ENCODE measurements at regions not wholly inside any gene's neighbourhood (a gene's known extent, or its start where the extent isn't known, plus 50 kb on each side); places are given as distances from the start of the nearest gene placed in this dataset.

DNA sequence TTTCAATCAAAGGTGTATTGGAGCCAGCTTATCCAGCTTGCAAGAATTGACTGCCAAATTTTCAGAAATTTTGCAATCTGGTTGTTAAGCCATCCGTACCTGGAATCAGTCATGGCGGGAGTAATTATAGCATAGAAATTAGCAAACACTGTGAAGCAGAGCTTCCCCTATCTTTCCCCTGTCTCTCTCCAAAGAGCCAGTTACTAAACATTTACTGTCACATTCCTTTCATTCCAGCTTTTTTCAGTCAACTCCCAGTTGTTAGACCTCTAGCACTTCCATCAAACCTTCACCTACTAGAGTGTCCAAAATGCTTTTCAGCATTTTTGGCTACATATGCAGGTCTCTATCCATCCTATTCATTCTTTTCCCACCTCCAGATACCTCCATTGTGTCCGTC is 137.4 kb downstream of the MC4R start:
- Histone ChIP-seq H3K4me1 (no peaks in the 10 kb centered on the region), H3K4me3 (no peak overlapping the region), H3K27ac (no peak overlapping the region), H3K9me3 (no peaks in the 10 kb centered on the region), H3K36me3 (no peaks in the 10 kb centered on the region), H3K27me3 (no peaks in the 10 kb centered on the region)
- WGBS = 64% methylated on average over 3 of the region's 3 CpGs
- DNase-seq (ENCODE audit: low spot score in 2 of 2) = no peak
- TF ChIP-seq POLR2AphosphoS5 (IDR thresholded peaks at IDR 0.05) = no peak
- no peak for TF ChIP-seq POLR2A (IDR thresholded peaks at IDR 0.05)
- no peak for TF ChIP-seq EP300 (IDR thresholded peaks at IDR 0.05)
- TF ChIP-seq, protein P1, sequence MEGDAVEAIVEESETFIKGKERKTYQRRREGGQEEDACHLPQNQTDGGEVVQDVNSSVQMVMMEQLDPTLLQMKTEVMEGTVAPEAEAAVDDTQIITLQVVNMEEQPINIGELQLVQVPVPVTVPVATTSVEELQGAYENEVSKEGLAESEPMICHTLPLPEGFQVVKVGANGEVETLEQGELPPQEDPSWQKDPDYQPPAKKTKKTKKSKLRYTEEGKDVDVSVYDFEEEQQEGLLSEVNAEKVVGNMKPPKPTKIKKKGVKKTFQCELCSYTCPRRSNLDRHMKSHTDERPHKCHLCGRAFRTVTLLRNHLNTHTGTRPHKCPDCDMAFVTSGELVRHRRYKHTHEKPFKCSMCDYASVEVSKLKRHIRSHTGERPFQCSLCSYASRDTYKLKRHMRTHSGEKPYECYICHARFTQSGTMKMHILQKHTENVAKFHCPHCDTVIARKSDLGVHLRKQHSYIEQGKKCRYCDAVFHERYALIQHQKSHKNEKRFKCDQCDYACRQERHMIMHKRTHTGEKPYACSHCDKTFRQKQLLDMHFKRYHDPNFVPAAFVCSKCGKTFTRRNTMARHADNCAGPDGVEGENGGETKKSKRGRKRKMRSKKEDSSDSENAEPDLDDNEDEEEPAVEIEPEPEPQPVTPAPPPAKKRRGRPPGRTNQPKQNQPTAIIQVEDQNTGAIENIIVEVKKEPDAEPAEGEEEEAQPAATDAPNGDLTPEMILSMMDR (IDR thresholded peaks at IDR 0.05) = no peak

DNA sequence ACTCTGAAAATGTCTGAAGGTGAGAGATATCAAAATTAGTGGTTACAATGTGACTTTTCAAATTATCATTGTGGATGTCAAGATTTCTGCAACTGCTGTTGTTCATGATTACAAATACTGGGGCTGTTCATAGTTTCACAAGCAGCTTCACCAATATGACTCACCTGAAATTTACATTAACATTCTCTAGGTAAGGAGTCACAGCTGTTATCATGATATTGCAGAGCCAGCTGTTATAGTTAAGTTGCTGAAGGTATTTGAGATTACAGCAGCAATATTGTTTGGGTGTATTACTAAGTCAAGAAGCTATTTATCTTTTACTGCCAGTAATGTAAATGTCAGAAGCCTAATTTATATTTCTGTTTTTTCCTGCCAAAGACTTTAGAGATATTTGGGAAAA is 140.0 kb downstream of the MC4R start:
- no peak for DNase-seq (ENCODE audit: low spot score in 2 of 2)
- no peaks in the 10 kb centered on the region for H3K9me3 ChIP-seq
- H3K27me3 ChIP-seq = no peaks in the 10 kb centered on the region
- H3K27ac ChIP-seq = no peak overlapping the region
- TF ChIP-seq POLR2A (IDR thresholded peaks at IDR 0.05) (no peak), EP300 (IDR thresholded peaks at IDR 0.05) (no peak), POLR2AphosphoS5 (IDR thresholded peaks at IDR 0.05) (no peak)
- TF ChIP-seq, protein P1 (IDR thresholded peaks at IDR 0.05) = no peak
- no peak overlapping the region for H3K4me3 ChIP-seq
- no peaks in the 10 kb centered on the region for H3K36me3 ChIP-seq
- H3K4me1 ChIP-seq = no peaks in the 10 kb centered on the region

DNA sequence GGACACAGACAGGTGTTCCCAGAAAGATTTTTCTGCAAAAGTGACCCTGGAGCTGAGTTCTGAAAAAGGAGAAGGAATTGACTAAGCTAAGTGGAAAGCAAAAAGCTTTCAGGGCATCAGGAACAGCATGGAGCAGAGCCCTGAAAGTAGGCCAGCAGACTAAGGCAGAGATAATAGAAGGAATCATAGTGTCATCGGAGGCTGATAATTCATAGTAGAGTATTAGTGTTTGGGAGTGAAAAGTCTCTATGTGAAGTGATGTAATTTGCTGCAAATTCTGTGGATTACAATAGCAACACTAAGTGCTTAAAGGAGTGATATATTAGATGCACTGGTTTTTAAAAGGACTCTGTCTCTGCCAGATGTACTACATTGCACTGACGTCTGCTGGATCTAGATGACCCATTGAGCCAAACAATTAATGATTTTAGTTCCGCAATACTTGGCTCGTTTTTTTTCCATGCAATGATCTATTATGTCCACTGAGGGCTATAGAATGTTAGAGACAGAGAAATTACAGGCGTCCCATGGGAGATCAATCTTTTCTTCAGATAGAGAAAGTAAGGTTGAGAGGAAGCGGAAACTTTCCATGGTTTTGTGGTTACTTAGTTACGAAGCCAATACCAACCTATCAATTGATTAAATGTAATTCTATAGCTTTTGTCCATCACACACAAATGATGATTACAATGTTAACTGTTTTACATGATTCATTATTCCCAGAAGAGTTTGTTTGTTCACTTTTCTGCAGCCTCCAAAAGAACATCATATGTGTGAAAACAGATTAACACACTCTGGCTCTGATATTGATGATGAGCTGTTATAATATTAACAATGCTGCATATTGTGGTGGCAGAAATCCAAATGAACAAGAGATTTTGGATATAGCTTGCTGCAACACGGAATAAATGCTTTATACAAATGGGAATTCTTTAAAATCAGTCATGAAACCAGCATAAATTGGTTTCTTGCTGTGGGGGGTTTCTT is 143.7 kb downstream of the MC4R start:
- Histone ChIP-seq H3K27ac (no peak overlapping the region), H3K4me1 (no peaks in the 10 kb centered on the region), H3K4me3 (no peak overlapping the region), H3K9me3 (no peaks in the 10 kb centered on the region), H3K36me3 (no peaks in the 10 kb centered on the region), H3K27me3 (no peaks in the 10 kb centered on the region)
- TF ChIP-seq POLR2A (IDR thresholded peaks at IDR 0.05) = no peak
- no peak for TF ChIP-seq EP300 (IDR thresholded peaks at IDR 0.05)
- TF ChIP-seq, protein P1 (IDR thresholded peaks at IDR 0.05) = no peak
- TF ChIP-seq POLR2AphosphoS5 (IDR thresholded peaks at IDR 0.05) = no peak
- 68% methylated on average over 8 of the region's 8 CpGs for WGBS
- DNase-seq (ENCODE audit: low spot score in 2 of 2) = no peak

DNA sequence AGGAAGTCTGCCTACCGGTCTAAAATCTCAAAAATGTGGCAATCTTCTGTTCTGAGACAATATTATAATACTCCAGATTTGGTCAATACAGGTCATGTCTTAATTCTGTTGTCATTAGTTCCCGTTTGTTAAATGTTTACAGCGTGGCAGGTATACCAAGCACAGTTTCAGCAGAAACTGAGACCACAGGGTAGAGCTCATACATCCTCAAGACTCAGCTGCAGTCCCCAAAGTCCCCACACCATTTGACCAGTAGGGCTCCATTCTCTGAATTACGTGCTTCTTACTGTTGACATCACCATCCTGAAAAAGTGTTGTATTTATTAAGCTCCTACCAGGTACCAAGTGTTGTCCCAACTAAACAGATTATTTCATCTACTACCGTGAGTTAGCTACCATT is 157.1 kb downstream of the MC4R start:
- TF ChIP-seq POLR2A (IDR thresholded peaks at IDR 0.05) (no peak), POLR2AphosphoS5 (IDR thresholded peaks at IDR 0.05) (no peak), EP300 (IDR thresholded peaks at IDR 0.05) (no peak)
- TF ChIP-seq, protein P1 (IDR thresholded peaks at IDR 0.05) = no peak
- no peaks in the 10 kb centered on the region for H3K27me3 ChIP-seq
- no peak for DNase-seq (ENCODE audit: low spot score in 2 of 2)
- H3K9me3 ChIP-seq = no peaks in the 10 kb centered on the region
- H3K36me3 ChIP-seq = no peaks in the 10 kb centered on the region
- no peak overlapping the region for H3K4me3 ChIP-seq
- H3K27ac ChIP-seq = no peak overlapping the region
- WGBS = 85% methylated on average over 5 of the region's 5 CpGs
- no peaks in the 10 kb centered on the region for H3K4me1 ChIP-seq

DNA sequence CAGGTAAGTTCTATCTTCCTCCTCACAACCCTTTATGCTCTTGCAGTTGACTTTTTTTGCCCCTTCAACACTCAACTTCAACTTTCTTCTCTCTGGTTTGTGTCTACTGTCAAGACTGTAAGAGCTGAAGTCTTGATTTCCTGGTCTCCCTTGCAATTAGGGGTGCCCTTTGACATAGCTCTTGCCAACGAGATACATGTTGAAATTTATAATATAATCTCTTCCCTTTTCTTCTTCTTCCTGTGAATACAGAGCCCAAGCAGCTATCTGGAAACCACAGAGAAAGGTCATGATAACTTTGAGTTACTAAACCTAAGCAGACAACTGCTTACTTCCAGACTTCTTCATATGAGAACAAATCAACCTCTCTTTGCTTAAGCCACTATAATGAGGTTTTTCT is 163.5 kb downstream of the MC4R start:
- Histone ChIP-seq H3K4me1 (no peaks in the 10 kb centered on the region), H3K9me3 (no peaks in the 10 kb centered on the region), H3K36me3 (no peaks in the 10 kb centered on the region), H3K27me3 (no peaks in the 10 kb centered on the region), H3K27ac (no peak overlapping the region), H3K4me3 (no peak overlapping the region)
- TF ChIP-seq EP300 (IDR thresholded peaks at IDR 0.05) (no peak), POLR2A (IDR thresholded peaks at IDR 0.05) (no peak), POLR2AphosphoS5 (IDR thresholded peaks at IDR 0.05) (no peak)
- TF ChIP-seq, protein P1 (IDR thresholded peaks at IDR 0.05) = no peak
- 51% methylated on average over 1 of the region's 1 CpG for WGBS
- no peak for DNase-seq (ENCODE audit: low spot score in 2 of 2)

Data from suprapubic skin (tissue), 4 donors.